ENCODE measurements at regions not wholly inside any gene's neighbourhood (a gene's known extent, or its start where the extent isn't known, plus 50 kb on each side); places are given as distances from the start of the nearest gene placed in this dataset.

DNA sequence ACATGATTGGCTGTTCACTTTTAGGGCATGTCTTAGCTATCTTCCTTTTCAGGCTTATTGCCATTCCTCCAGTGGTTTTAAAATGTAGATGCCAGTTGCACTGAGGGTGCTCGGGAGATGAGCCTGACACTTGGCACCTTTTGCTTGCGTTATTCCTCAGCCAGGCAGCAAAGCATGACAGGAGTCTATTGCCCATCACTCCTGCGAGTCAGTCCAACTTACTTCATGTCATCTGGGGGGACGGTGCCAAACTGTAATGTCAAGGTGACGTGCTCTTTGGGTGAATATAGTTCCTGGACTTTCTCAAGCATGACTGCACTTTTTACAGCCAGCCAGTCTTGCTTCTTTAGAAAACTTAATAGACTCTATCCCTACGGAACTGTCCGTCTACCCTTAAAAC, 406.0 kb upstream of the C2CD4B start:
- no peaks in the 10 kb centered on the region for H3K27me3 ChIP-seq (ENCODE audit: low read depth)
- peaks cover 32% of the 10 kb centered on the region for H3K4me1 ChIP-seq
- DNase-seq = no peak
- H3K36me3 ChIP-seq = no peaks in the 10 kb centered on the region
- H3K4me3 ChIP-seq = no peak overlapping the region
- intact Hi-C loops (cut with micrococcal nuclease) = no loop called here
- no peak overlapping the region for H3K27ac ChIP-seq (replicated peaks)
- no peaks in the 10 kb centered on the region for H3K9me3 ChIP-seq (replicated peaks)
- TF ChIP-seq, protein P1, sequence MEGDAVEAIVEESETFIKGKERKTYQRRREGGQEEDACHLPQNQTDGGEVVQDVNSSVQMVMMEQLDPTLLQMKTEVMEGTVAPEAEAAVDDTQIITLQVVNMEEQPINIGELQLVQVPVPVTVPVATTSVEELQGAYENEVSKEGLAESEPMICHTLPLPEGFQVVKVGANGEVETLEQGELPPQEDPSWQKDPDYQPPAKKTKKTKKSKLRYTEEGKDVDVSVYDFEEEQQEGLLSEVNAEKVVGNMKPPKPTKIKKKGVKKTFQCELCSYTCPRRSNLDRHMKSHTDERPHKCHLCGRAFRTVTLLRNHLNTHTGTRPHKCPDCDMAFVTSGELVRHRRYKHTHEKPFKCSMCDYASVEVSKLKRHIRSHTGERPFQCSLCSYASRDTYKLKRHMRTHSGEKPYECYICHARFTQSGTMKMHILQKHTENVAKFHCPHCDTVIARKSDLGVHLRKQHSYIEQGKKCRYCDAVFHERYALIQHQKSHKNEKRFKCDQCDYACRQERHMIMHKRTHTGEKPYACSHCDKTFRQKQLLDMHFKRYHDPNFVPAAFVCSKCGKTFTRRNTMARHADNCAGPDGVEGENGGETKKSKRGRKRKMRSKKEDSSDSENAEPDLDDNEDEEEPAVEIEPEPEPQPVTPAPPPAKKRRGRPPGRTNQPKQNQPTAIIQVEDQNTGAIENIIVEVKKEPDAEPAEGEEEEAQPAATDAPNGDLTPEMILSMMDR (IDR thresholded peaks at IDR 0.05; ENCODE audit: borderline replicate concordance) = no peak

DNA sequence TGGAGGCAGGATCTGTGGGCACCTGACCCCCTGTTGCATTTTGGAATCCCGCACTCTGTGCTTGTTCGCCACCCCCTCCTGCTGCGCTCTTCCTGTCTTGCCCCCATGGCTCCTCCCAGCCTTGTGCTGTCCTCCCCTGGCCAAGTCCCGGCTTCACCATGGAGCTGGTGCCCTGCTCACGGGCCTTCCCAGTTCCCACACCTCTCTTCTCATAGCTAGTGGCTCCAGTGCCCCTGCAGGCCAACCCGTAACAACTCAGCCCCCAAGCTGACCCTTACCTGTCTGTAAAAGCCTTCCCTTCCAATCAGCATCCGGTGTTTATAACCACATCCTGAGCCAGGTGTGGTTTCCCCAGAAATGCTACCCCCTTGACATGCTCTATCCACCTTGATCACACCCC, 407.7 kb upstream of the C2CD4B start:
- no peak overlapping the region for H3K27ac ChIP-seq (replicated peaks)

GRCh38 chr15:62573876-62574275, 408.8 kb upstream of the C2CD4B start:
- Histone ChIP-seq H3K9me3 (replicated peaks) (no peaks in the 10 kb centered on the region), H3K27ac (replicated peaks) (no peak overlapping the region), H3K36me3 (no peaks in the 10 kb centered on the region), H3K4me1 (peaks cover 31% of the 10 kb centered on the region), H3K27me3 (ENCODE audit: low read depth) (no peaks in the 10 kb centered on the region), H3K4me3 (no peak overlapping the region)
- TF ChIP-seq, protein P1 (IDR thresholded peaks at IDR 0.05; ENCODE audit: borderline replicate concordance) = no peak
- DNase-seq = no peak
- intact Hi-C loops (cut with micrococcal nuclease) = no loop called here

More for the DNA sequence above, 407.7 kb upstream of the C2CD4B start:
- no peaks in the 10 kb centered on the region for H3K9me3 ChIP-seq (replicated peaks)
- H3K4me3 ChIP-seq = no peak overlapping the region
- DNase-seq = no peak
- no peaks in the 10 kb centered on the region for H3K36me3 ChIP-seq
- H3K4me1 ChIP-seq = peaks cover 31% of the 10 kb centered on the region
- TF ChIP-seq, protein P1 (IDR thresholded peaks at IDR 0.05; ENCODE audit: borderline replicate concordance) = no peak
- H3K27me3 ChIP-seq (ENCODE audit: low read depth) = no peaks in the 10 kb centered on the region
- intact Hi-C loops (cut with micrococcal nuclease) = no loop called here

- H3K9me3 ChIP-seq (replicated peaks) = no peaks in the 10 kb centered on the region
- TF ChIP-seq, protein P1 (IDR thresholded peaks at IDR 0.05; ENCODE audit: borderline replicate concordance) = no peak
- H3K27ac ChIP-seq (replicated peaks) = no peak overlapping the region
- H3K27me3 ChIP-seq (ENCODE audit: low read depth) = no peaks in the 10 kb centered on the region
- no peak overlapping the region for H3K4me3 ChIP-seq
- no peaks in the 10 kb centered on the region for H3K36me3 ChIP-seq
- intact Hi-C loops (cut with micrococcal nuclease) = no loop called here
- peaks cover 18% of the 10 kb centered on the region for H3K4me1 ChIP-seq
- DNase-seq = no peak
Measured at GRCh38 chr15:62578546-62578945, 413.5 kb upstream of the C2CD4B start.

DNA sequence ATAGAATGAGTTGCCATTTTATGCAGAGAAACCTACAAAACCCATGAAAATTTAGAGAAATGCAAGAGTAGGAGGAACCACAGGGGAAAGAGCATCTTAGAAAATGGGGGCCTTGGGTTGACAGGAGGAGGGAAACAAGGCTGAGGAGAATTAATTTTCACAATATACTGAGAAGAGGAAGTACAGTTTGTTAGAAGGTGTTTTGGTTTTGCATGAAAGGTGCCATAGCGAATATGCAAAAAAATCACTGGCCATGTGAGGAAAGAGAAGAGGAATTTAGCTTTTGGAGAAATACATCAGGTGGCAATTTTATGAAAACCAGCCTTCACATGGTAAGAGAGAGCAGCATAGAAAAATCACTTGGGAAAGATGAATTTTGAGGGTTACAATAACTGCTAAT, 413.9 kb upstream of the C2CD4B start:
- DNase-seq = no peak
- no peaks in the 10 kb centered on the region for H3K36me3 ChIP-seq
- no peaks in the 10 kb centered on the region for H3K9me3 ChIP-seq (replicated peaks)
- intact Hi-C loops (cut with micrococcal nuclease) = no loop called here
- no peak overlapping the region for H3K27ac ChIP-seq (replicated peaks)
- TF ChIP-seq, protein P1 (IDR thresholded peaks at IDR 0.05; ENCODE audit: borderline replicate concordance) = no peak
- no peak overlapping the region for H3K4me3 ChIP-seq
- H3K27me3 ChIP-seq (ENCODE audit: low read depth) = no peaks in the 10 kb centered on the region
- H3K4me1 ChIP-seq = peaks cover 21% of the 10 kb centered on the region

- no peaks in the 10 kb centered on the region for H3K36me3 ChIP-seq
- no peak for DNase-seq
- H3K4me3 ChIP-seq = no peak overlapping the region
- H3K27ac ChIP-seq (replicated peaks) = no peak overlapping the region
- H3K4me1 ChIP-seq = peaks cover 22% of the 10 kb centered on the region
- TF ChIP-seq, protein P1 (IDR thresholded peaks at IDR 0.05; ENCODE audit: borderline replicate concordance) = no peak
- no peaks in the 10 kb centered on the region for H3K27me3 ChIP-seq (ENCODE audit: low read depth)
- intact Hi-C loops (cut with micrococcal nuclease) = no loop called here
- no peaks in the 10 kb centered on the region for H3K9me3 ChIP-seq (replicated peaks)
Measured at GRCh38 chr15:62579842-62580241, 414.8 kb upstream of the C2CD4B start.
